MM.1S (cell line): ENCODE measurements at regions not wholly inside any gene's neighbourhood (a gene's known extent, or its start where the extent isn't known, plus 50 kb on each side); places are given as distances from the start of the nearest gene placed in this dataset.

Source experiments
- DNase-seq: peaks from one replicate; pipeline ENCODE4 v3.0.0-alpha.2; 2015
- H2AFZ ChIP-seq: fragments of 300-600 bp; sonication (generic); 2 replicates; pipeline ENCODE4 v1.6.0; 2016; ENCODE audit warnings: antibody characterized with exemption, low read length
- H3F3A ChIP-seq: fragments of 300-600 bp; sonication (generic); 2 replicates; pipeline ENCODE4 v1.6.1; 2016; ENCODE audit warnings: mild to moderate bottlenecking, antibody characterized with exemption, low read length, moderate library complexity, mixed read lengths; ENCODE audit not compliant: insufficient read depth
- H3K27ac ChIP-seq: fragments of 300-600 bp; sonication (generic); 2 replicates; pipeline ENCODE4 v1.5.1; 2016; ENCODE audit warnings: mild to moderate bottlenecking, low read length
- H3K27me3 ChIP-seq: fragments of 300-600 bp; sonication (generic); replicated peaks from 2 replicates; pipeline ENCODE4 v1.6.0; 2016; ENCODE audit warnings: low read length; ENCODE audit not compliant: insufficient read depth
- H3K36me3 ChIP-seq: fragments of 300-600 bp; sonication (generic); replicated peaks from 2 replicates; pipeline ENCODE4 v1.6.1; 2016; ENCODE audit warnings: mild to moderate bottlenecking, low read length, mixed read lengths; ENCODE audit not compliant: insufficient read depth
- H3K4me1 ChIP-seq: fragments of 300-600 bp; sonication (generic); 2 replicates; pipeline ENCODE4 v1.6.1; 2016; ENCODE audit warnings: low read length, mixed read lengths
- H3K4me2 ChIP-seq: fragments of 300-600 bp; sonication (generic); 2 replicates; pipeline ENCODE4 v1.6.0; 2016; ENCODE audit warnings: low read depth, low read length
- H3K4me3 ChIP-seq: fragments of 300-600 bp; sonication (generic); 2 replicates; pipeline ENCODE4 v1.5.1; 2016; ENCODE audit warnings: low read length, mixed read lengths
- H3K79me2 ChIP-seq: fragments of 300-600 bp; sonication (generic); 2 replicates; pipeline ENCODE4 v1.6.1; 2016; ENCODE audit warnings: mixed run types, low read length, mixed read lengths
- H3K9ac ChIP-seq: fragments of 300-600 bp; sonication (generic); 2 replicates; pipeline ENCODE4 v1.6.1; 2016; ENCODE audit warnings: low read length, mixed read lengths
- H3K9me2 ChIP-seq: fragments of 300-600 bp; sonication (generic); replicated peaks from 2 replicates; pipeline ENCODE4 v1.6.1; 2016; ENCODE audit warnings: mild to moderate bottlenecking, low read length, mixed read lengths; ENCODE audit not compliant: insufficient read depth
- H3K9me3 ChIP-seq: fragments of 300-600 bp; sonication (generic); replicated peaks from 2 replicates; pipeline ENCODE4 v1.6.1; 2016; ENCODE audit warnings: mild to moderate bottlenecking, low read length, mixed read lengths; ENCODE audit not compliant: insufficient read depth
- H4K20me1 ChIP-seq: fragments of 300-600 bp; sonication (generic); 2 replicates; pipeline ENCODE4 v1.6.1; 2016; ENCODE audit warnings: mild to moderate bottlenecking, low read length, moderate library complexity, mixed read lengths; ENCODE audit not compliant: insufficient read depth
- CTCF ChIP-seq: fragments of 300-600 bp; sonication (generic); IDR thresholded peaks from 2 replicates; pipeline ENCODE4 v1.5.1; 2016; ENCODE audit warnings: antibody characterized with exemption, low read length, mixed read lengths
- EZH2 ChIP-seq: fragments of 300-600 bp; sonication (generic); optimal IDR thresholded peaks from 2 replicates; pipeline ENCODE3; 2017; ENCODE audit warnings: low read depth, mild to moderate bottlenecking, antibody characterized with exemption, low read length, mixed read lengths
- EZH2phosphoT487 ChIP-seq: fragments of 300-600 bp; sonication (generic); IDR thresholded peaks from 2 replicates; pipeline ENCODE4 v1.6.1; 2018; ENCODE audit warnings: antibody characterized with exemption, low read length

GRCh38 chr13:34416971-34417380 is 525.1 kb upstream of the NBEA start:
- Histone ChIP-seq H3F3A (no peaks in the 10 kb centered on the region), H3K9me3 (no peaks in the 10 kb centered on the region), H3K79me2 (no peaks in the 10 kb centered on the region), H4K20me1 (no peaks in the 10 kb centered on the region), H3K27ac (no peak overlapping the region), H3K27me3 (no peaks in the 10 kb centered on the region), H3K36me3 (no peaks in the 10 kb centered on the region), H3K4me3 (no peak overlapping the region), H2AFZ (no peak overlapping the region), H3K9me2 (no peaks in the 10 kb centered on the region), H3K4me2 (no peak overlapping the region), H3K4me1 (no peaks in the 10 kb centered on the region), H3K9ac (no peak overlapping the region)
- no peak for DNase-seq
- TF ChIP-seq CTCF (no peak), EZH2phosphoT487 (no peak), EZH2 (no peak)

- no peak overlapping the region for H2AFZ ChIP-seq
- H3K4me2 ChIP-seq = no peak overlapping the region
- no peaks in the 10 kb centered on the region for H3K4me1 ChIP-seq
- no peak overlapping the region for H3K9ac ChIP-seq
- no peaks in the 10 kb centered on the region for H3F3A ChIP-seq
- no peaks in the 10 kb centered on the region for H3K27me3 ChIP-seq
- H4K20me1 ChIP-seq = no peaks in the 10 kb centered on the region
- no peak overlapping the region for H3K4me3 ChIP-seq
- H3K79me2 ChIP-seq = no peaks in the 10 kb centered on the region
- TF ChIP-seq EZH2phosphoT487 = no peak
- no peak for TF ChIP-seq EZH2
- TF ChIP-seq CTCF = no peak
- H3K9me2 ChIP-seq = no peaks in the 10 kb centered on the region
- H3K9me3 ChIP-seq = no peaks in the 10 kb centered on the region
- no peak overlapping the region for H3K27ac ChIP-seq
- no peak for DNase-seq
- H3K36me3 ChIP-seq = no peaks in the 10 kb centered on the region
Observed at GRCh38 chr13:34417896-34418295, 524.2 kb upstream of the NBEA start.

GRCh38 chr13:34419025-34419424 is 523.0 kb upstream of the NBEA start:
- no peaks in the 10 kb centered on the region for H3K9me2 ChIP-seq
- H3F3A ChIP-seq = no peaks in the 10 kb centered on the region
- no peak overlapping the region for H2AFZ ChIP-seq
- DNase-seq = no peak
- H3K4me2 ChIP-seq = no peak overlapping the region
- no peaks in the 10 kb centered on the region for H3K27me3 ChIP-seq
- H3K27ac ChIP-seq = no peak overlapping the region
- H3K36me3 ChIP-seq = no peaks in the 10 kb centered on the region
- H3K79me2 ChIP-seq = no peaks in the 10 kb centered on the region
- no peaks in the 10 kb centered on the region for H4K20me1 ChIP-seq
- H3K4me1 ChIP-seq = no peaks in the 10 kb centered on the region
- TF ChIP-seq EZH2phosphoT487 (no peak), EZH2 (no peak), CTCF (no peak)
- no peak overlapping the region for H3K4me3 ChIP-seq
- H3K9me3 ChIP-seq = no peaks in the 10 kb centered on the region
- H3K9ac ChIP-seq = no peak overlapping the region
